ENCODE measurements at regions not wholly inside any gene's neighbourhood (a gene's known extent, or its start where the extent isn't known, plus 50 kb on each side); places are given as distances from the start of the nearest gene placed in this dataset.

- no peak for TF ChIP-seq CTCF (conservative IDR thresholded peaks at IDR 0.05)
- TF ChIP-seq ZFX (IDR thresholded peaks at IDR 0.05): no peak
Measured at GRCh38 chr3:5473471-5473870, 286.0 kb downstream of the EDEM1 start.
